ENCODE measurements at regions not wholly inside any gene's neighbourhood (a gene's known extent, or its start where the extent isn't known, plus 50 kb on each side); places are given as distances from the start of the nearest gene placed in this dataset.

- POLR2A ChIA-PET (ENCODE audit: low non-redundant PET) = no interaction called here
- Histone ChIP-seq H3K9me3 (ENCODE audit: low read depth, low read length, poor library complexity, severe bottlenecking) (no peaks in the 10 kb centered on the region), H3K27me3 (replicated peaks; ENCODE audit: insufficient read depth, low read depth, low read length, poor library complexity) (peaks cover 5% of the 10 kb centered on the region), H3K4me3 (ENCODE audit: low read depth, low read length, poor library complexity, severe bottlenecking) (no peak overlapping the region), H3K36me3 (ENCODE audit: insufficient read depth, low read length, poor library complexity, severe bottlenecking) (no peaks in the 10 kb centered on the region), H3K27ac (ENCODE audit: low read depth, low read length, poor library complexity, severe bottlenecking) (no peak overlapping the region), H3K4me1 (ENCODE audit: insufficient read depth, low read length, poor library complexity, severe bottlenecking) (no peaks in the 10 kb centered on the region)
- no peak for DNase-seq (ENCODE audit: low spot score)
- BruUV-seq (replicated peaks) = no TSS peak
- intact Hi-C loops (cut with micrococcal nuclease; ENCODE audit: unreplicated experiment) = no loop called here
- TF ChIP-seq EZH2 (IDR thresholded peaks at IDR 0.05; ENCODE audit: borderline replicate concordance, low read depth, low read length, poor library complexity, severe bottlenecking) (no peak), CTCF (conservative IDR thresholded peaks at IDR 0.05; ENCODE audit: low read depth, low read length) (no peak)
- CTCF ChIA-PET = no interaction called here
Measured at GRCh38 chr13:78029901-78030300, 111.3 kb upstream of the EDNRB start.

GRCh38 chr13:78028960-78029359, 110.3 kb upstream of the EDNRB start:
- H3K27ac ChIP-seq (ENCODE audit: low read depth, low read length, poor library complexity, severe bottlenecking) = no peak overlapping the region

GRCh38 chr13:78024996-78025395, 106.4 kb upstream of the EDNRB start:
- intact Hi-C loops (cut with micrococcal nuclease; ENCODE audit: unreplicated experiment) = no loop called here
- Histone ChIP-seq H3K4me3 (ENCODE audit: low read depth, low read length, poor library complexity, severe bottlenecking) (no peak overlapping the region), H3K9me3 (ENCODE audit: low read depth, low read length, poor library complexity, severe bottlenecking) (no peaks in the 10 kb centered on the region), H3K4me1 (ENCODE audit: insufficient read depth, low read length, poor library complexity, severe bottlenecking) (peaks cover 9% of the 10 kb centered on the region), H3K27me3 (replicated peaks; ENCODE audit: insufficient read depth, low read depth, low read length, poor library complexity) (no peaks in the 10 kb centered on the region), H3K36me3 (ENCODE audit: insufficient read depth, low read length, poor library complexity, severe bottlenecking) (no peaks in the 10 kb centered on the region), H3K27ac (ENCODE audit: low read depth, low read length, poor library complexity, severe bottlenecking) (no peak overlapping the region)
- DNase-seq (ENCODE audit: low spot score) = no peak
- no TSS peak for BruUV-seq (replicated peaks)
- TF ChIP-seq CTCF (conservative IDR thresholded peaks at IDR 0.05; ENCODE audit: low read depth, low read length) = no peak
- TF ChIP-seq EZH2 (IDR thresholded peaks at IDR 0.05; ENCODE audit: borderline replicate concordance, low read depth, low read length, poor library complexity, severe bottlenecking) = no peak
- ChIA-PET CTCF (no interaction called here), POLR2A (ENCODE audit: low non-redundant PET) (no interaction called here)

More at GRCh38 chr13:78028960-78029359, 110.3 kb upstream of the EDNRB start:
- H3K27me3 ChIP-seq (replicated peaks; ENCODE audit: insufficient read depth, low read depth, low read length, poor library complexity) = peaks cover 5% of the 10 kb centered on the region
- no peaks in the 10 kb centered on the region for H3K9me3 ChIP-seq (ENCODE audit: low read depth, low read length, poor library complexity, severe bottlenecking)
- ChIA-PET POLR2A (ENCODE audit: low non-redundant PET) (no interaction called here), CTCF (no interaction called here)
- H3K36me3 ChIP-seq (ENCODE audit: insufficient read depth, low read length, poor library complexity, severe bottlenecking) = no peaks in the 10 kb centered on the region
- DNase-seq (ENCODE audit: low spot score) = no peak
- intact Hi-C loops (cut with micrococcal nuclease; ENCODE audit: unreplicated experiment) = no loop called here
- H3K4me3 ChIP-seq (ENCODE audit: low read depth, low read length, poor library complexity, severe bottlenecking) = no peak overlapping the region
- BruUV-seq (replicated peaks) = no TSS peak
- TF ChIP-seq CTCF (conservative IDR thresholded peaks at IDR 0.05; ENCODE audit: low read depth, low read length) (no peak), EZH2 (IDR thresholded peaks at IDR 0.05; ENCODE audit: borderline replicate concordance, low read depth, low read length, poor library complexity, severe bottlenecking) (no peak)
- H3K4me1 ChIP-seq (ENCODE audit: insufficient read depth, low read length, poor library complexity, severe bottlenecking) = no peaks in the 10 kb centered on the region
